ENCODE measurements at regions not wholly inside any gene's neighbourhood (a gene's known extent, or its start where the extent isn't known, plus 50 kb on each side); places are given as distances from the start of the nearest gene placed in this dataset.

GRCh38 chrX:139085404-139085803, 373.9 kb upstream of the FGF13 start:
- TF ChIP-seq POLR2AphosphoS5 (IDR thresholded peaks at IDR 0.05; ENCODE audit: borderline replicate concordance, low read depth, low read length) = no peak
- no peak for TF ChIP-seq EZH2 (IDR thresholded peaks at IDR 0.05)
- no peak for TF ChIP-seq FOXP2 (optimal IDR thresholded peaks at IDR 0.05; ENCODE audit: control extremely low read depth, extremely low read length, insufficient read depth)

All from SK-N-MC (cell line).